ENCODE measurements at regions not wholly inside any gene's neighbourhood (a gene's known extent, or its start where the extent isn't known, plus 50 kb on each side); places are given as distances from the start of the nearest gene placed in this dataset.

DNA sequence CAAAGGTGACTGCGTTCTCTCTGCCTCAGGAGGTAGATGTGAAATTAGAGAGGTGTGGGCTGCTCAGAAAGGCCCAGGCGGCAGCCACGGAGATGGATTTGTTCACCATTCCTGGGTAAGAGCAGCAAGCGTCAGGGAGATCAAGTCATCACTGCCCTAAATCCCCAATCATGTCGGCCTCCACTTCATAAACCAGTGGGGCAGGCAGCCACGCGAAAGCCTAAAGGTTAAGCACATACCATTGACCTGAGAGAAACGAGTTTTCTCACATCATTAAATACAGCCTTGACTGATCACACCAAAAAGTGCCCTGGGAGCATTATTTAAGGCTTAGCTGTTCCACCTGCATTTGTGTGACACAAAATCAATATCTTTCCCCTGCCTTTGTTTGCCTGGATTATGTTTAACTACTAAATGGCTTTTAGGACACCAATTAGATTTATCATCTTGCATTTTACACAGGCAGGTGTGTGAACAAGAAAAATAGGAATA is 50.7 kb upstream of the FOXB1 start:
- TF ChIP-seq, protein P1, sequence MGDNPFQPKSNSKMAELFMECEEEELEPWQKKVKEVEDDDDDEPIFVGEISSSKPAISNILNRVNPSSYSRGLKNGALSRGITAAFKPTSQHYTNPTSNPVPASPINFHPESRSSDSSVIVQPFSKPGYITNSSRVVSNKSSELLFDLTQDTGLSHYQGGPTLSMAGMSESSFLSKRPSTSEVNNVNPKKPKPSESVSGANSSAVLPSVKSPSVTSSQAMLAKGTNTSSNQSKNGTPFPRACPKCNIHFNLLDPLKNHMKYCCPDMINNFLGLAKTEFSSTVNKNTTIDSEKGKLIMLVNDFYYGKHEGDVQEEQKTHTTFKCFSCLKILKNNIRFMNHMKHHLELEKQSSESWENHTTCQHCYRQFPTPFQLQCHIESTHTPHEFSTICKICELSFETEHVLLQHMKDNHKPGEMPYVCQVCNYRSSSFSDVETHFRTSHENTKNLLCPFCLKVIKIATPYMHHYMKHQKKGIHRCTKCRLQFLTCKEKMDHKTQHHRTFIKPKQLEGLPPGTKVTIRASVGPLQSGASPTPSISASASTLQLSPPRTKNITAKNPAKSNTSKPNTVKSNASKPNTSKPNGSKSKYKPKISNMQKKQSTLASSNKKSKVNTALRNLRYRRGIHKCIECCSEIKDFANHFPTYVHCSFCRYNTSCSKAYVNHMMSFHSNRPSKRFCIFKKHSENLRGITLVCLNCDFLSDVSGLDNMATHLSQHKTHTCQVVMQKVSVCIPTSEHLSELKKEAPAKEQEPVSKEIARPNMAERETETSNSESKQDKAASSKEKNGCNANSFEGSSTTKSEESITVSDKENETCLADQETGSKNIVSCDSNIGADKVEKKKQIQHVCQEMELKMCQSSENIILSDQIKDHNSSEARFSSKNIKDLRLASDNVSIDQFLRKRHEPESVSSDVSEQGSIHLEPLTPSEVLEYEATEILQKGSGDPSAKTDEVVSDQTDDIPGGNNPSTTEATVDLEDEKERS (tag by site-specific recombination; IDR thresholded peaks at IDR 0.05) = no peak
- peak; percentile 73 for TF ChIP-seq ZBTB17 (tag by site-specific recombination; IDR thresholded peaks at IDR 0.05)
